Neural cell (in vitro differentiated cells): ENCODE measurements at regions not wholly inside any gene's neighbourhood (a gene's known extent, or its start where the extent isn't known, plus 50 kb on each side); places are given as distances from the start of the nearest gene placed in this dataset.

Experiments used
- H2AFZ ChIP-seq: fragments of 200-600, 300-800 bp; sonication (generic), shearing (Covaris generic); 2 replicates; pipeline ENCODE4 v1.6.0; 2014; ENCODE audit warnings: low read depth, mild to moderate bottlenecking, antibody characterized with exemption, low read length, moderate library complexity
- H3F3A ChIP-seq: fragments of 200-600 bp; shearing (Covaris generic); 2 replicates; pipeline ENCODE4 v1.6.1; 2016; ENCODE audit warnings: mild to moderate bottlenecking, moderate library complexity, mixed read lengths, antibody characterized with exemption, low read length; ENCODE audit not compliant: insufficient read depth, poor library complexity, severe bottlenecking
- H3K27ac ChIP-seq: fragments of 200-600, 300-800 bp; sonication (generic), shearing (Covaris generic); 2 replicates; pipeline ENCODE4 v1.5.1; 2014; ENCODE audit warnings: mild to moderate bottlenecking, low read length, moderate library complexity
- H3K27me3 ChIP-seq: fragments of 300-800, 200-600 bp; sonication (generic), shearing (Covaris generic); 2 replicates; pipeline ENCODE4 v1.6.0; 2014; ENCODE audit warnings: mild to moderate bottlenecking, low read depth, low read length, moderate library complexity; ENCODE audit not compliant: insufficient read depth
- H3K36me3 ChIP-seq: fragments of 300-800, 200-600 bp; sonication (generic), shearing (Covaris generic); 2 replicates; pipeline ENCODE4 v1.5.1; 2014; ENCODE audit warnings: mild to moderate bottlenecking, antibody characterized with exemption, low read length, moderate library complexity; ENCODE audit not compliant: insufficient read depth
- H3K4me2 ChIP-seq: fragments of 300-800, 200-600 bp; sonication (generic), shearing (Covaris generic); 2 replicates; pipeline ENCODE4 v1.6.0; 2014; ENCODE audit warnings: mild to moderate bottlenecking, low read length
- H3K4me3 ChIP-seq: fragments of 300-800, 200-600 bp; sonication (generic), shearing (Covaris generic); 2 replicates; pipeline ENCODE4 v1.5.1; 2014; ENCODE audit warnings: mild to moderate bottlenecking, low read length, moderate library complexity
- H3K79me2 ChIP-seq: fragments of 200-600 bp; shearing (Covaris generic); replicated peaks from 2 replicates; pipeline ENCODE4 v1.6.0; 2014; ENCODE audit warnings: mild to moderate bottlenecking, low read length, moderate library complexity; ENCODE audit not compliant: insufficient read depth
- H3K9ac ChIP-seq: fragments of 300-800, 200-600 bp; sonication (generic), shearing (Covaris generic); 2 replicates; pipeline ENCODE4 v1.6.1; 2016; ENCODE audit warnings: mild to moderate bottlenecking, low read length, mixed read lengths
- H3K9me2 ChIP-seq: fragments of 200-600 bp; shearing (Covaris generic); 2 replicates; pipeline ENCODE4 v1.6.1; 2016; ENCODE audit warnings: mild to moderate bottlenecking, low read length, mixed read lengths; ENCODE audit not compliant: insufficient read depth
- H3K9me3 ChIP-seq: fragments of 200-600, 300-800 bp; sonication (generic), shearing (Covaris generic); 2 replicates; pipeline ENCODE4 v1.6.1; 2016; ENCODE audit warnings: mild to moderate bottlenecking, mixed run types, low read length, moderate library complexity, mixed read lengths
- H4K20me1 ChIP-seq: fragments of 200-600 bp; shearing (Covaris generic); 2 replicates; pipeline ENCODE4 v1.6.1; 2016; ENCODE audit warnings: mild to moderate bottlenecking, mixed run types; ENCODE audit not compliant: insufficient read depth
- CTCF ChIP-seq: fragments of 450-650 bp; IDR thresholded peaks from 2 replicates; pipeline ENCODE4 v1.5.1; 2014; ENCODE audit warnings: antibody characterized with exemption, mild to moderate bottlenecking, moderate library complexity; ENCODE audit not compliant: poor library complexity, severe bottlenecking
- EP300 ChIP-seq: fragments of 450-650 bp; conservative IDR thresholded peaks from 2 replicates; pipeline ENCODE4 v1.6.1; 2014; ENCODE audit warnings: antibody characterized with exemption, mild to moderate bottlenecking, moderate library complexity; ENCODE audit not compliant: poor library complexity, severe bottlenecking
- EZH2 ChIP-seq: fragments of 200-600, 300-800 bp; shearing (Covaris generic), sonication (generic); IDR thresholded peaks from 2 replicates; pipeline ENCODE4 v1.6.1; 2014; ENCODE audit warnings: antibody characterized with exemption, low read length, borderline replicate concordance, mild to moderate bottlenecking; ENCODE audit not compliant: insufficient read depth, poor library complexity, severe bottlenecking
- MXI1 ChIP-seq: fragments of 450-650 bp; conservative IDR thresholded peaks from 2 replicates; pipeline ENCODE4 v1.6.1; 2014; ENCODE audit warnings: antibody characterized with exemption, mild to moderate bottlenecking; ENCODE audit not compliant: poor library complexity, severe bottlenecking
- POLR2AphosphoS5 ChIP-seq: IDR thresholded peaks from 2 replicates; pipeline ENCODE4 v1.6.1; 2012
- RAD21 ChIP-seq: fragments of 450-650 bp; conservative IDR thresholded peaks from 2 replicates; pipeline ENCODE4 v1.6.1; 2014; ENCODE audit warnings: antibody characterized with exemption, mild to moderate bottlenecking, moderate library complexity
- REST ChIP-seq: IDR thresholded peaks from 2 replicates; pipeline ENCODE4 v1.6.1; 2012; ENCODE audit warnings: borderline replicate concordance
- SMC3 ChIP-seq: fragments of 450-650 bp; conservative IDR thresholded peaks from 2 replicates; pipeline ENCODE4 v1.6.1; 2014; ENCODE audit warnings: antibody characterized with exemption, mild to moderate bottlenecking, moderate library complexity; ENCODE audit not compliant: poor library complexity
- TAF1 ChIP-seq: IDR thresholded peaks from 2 replicates; pipeline ENCODE4 v1.6.1; 2012; ENCODE audit warnings: low read depth

- Histone ChIP-seq H3K9ac (no peak overlapping the region), H3K9me2 (no peaks in the 10 kb centered on the region), H3K4me3 (no peak overlapping the region), H3K27ac (no peak overlapping the region), H2AFZ (no peak overlapping the region), H4K20me1 (no peaks in the 10 kb centered on the region), H3K79me2 (no peaks in the 10 kb centered on the region), H3K36me3 (no peaks in the 10 kb centered on the region), H3K9me3 (no peaks in the 10 kb centered on the region), H3K4me2 (no peak overlapping the region), H3F3A (no peaks in the 10 kb centered on the region), H3K27me3 (no peaks in the 10 kb centered on the region)
- TF ChIP-seq SMC3: no peak
- no peak for TF ChIP-seq POLR2AphosphoS5
- TF ChIP-seq TAF1: no peak
- TF ChIP-seq MXI1: no peak
- no peak for TF ChIP-seq REST
- TF ChIP-seq RAD21: no peak
- no peak for TF ChIP-seq EP300
- no peak for TF ChIP-seq CTCF
- no peak for TF ChIP-seq EZH2
Measured at GRCh38 chr3:3260870-3261269, 81.4 kb upstream of the CRBN start.

- Histone ChIP-seq H3K36me3 (no peaks in the 10 kb centered on the region), H3K9ac (no peak overlapping the region), H2AFZ (no peak overlapping the region), H3K9me3 (no peaks in the 10 kb centered on the region), H3K27ac (no peak overlapping the region), H3K9me2 (no peaks in the 10 kb centered on the region), H3K4me2 (no peak overlapping the region), H3K27me3 (no peaks in the 10 kb centered on the region), H4K20me1 (no peaks in the 10 kb centered on the region), H3F3A (no peaks in the 10 kb centered on the region), H3K79me2 (no peaks in the 10 kb centered on the region), H3K4me3 (no peak overlapping the region)
- TF ChIP-seq SMC3 (no peak), REST (no peak), MXI1 (no peak), EZH2 (no peak), TAF1 (no peak), RAD21 (no peak), CTCF (no peak), EP300 (no peak), POLR2AphosphoS5 (no peak)
Measured at GRCh38 chr3:3259181-3259580, 79.7 kb upstream of the CRBN start.
